ENCODE measurements at regions not wholly inside any gene's neighbourhood (a gene's known extent, or its start where the extent isn't known, plus 50 kb on each side); places are given as distances from the start of the nearest gene placed in this dataset.

DNA sequence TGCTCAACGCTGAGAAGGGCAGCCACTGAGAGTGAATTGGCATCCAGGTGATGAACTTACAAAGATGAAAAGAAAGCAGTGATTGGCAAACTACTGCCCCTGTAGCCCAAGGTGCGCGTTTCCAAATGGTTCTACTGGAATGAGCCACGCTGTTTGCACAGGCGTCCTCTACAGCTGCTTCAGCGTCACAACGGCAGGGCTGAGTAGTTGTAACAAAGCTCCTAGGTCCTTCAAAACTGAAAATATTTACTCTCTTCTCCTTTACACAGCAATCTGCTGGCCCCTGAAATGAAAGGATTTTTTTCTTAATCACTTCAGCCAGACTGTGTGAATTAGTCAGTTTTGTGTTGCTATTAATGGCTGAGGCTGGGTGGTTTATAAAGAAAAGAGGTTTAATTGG, 107.2 kb upstream of the FOXF1 start:
- H4K20me1 ChIP-seq (ENCODE audit: insufficient read depth, low read length), result no peaks in the 10 kb centered on the region
- no peak for DNase-seq
- H3K27ac ChIP-seq (ENCODE audit: low read depth in 1 of 2, low read length in 2 of 2), result no peak overlapping the region
- no peaks in the 10 kb centered on the region for H3K79me2 ChIP-seq (ENCODE audit: insufficient read depth, low read length)
- H3K4me1 ChIP-seq (ENCODE audit: control insufficient read depth in 1 of 2, insufficient read depth in 2 of 2, low read length in 2 of 2), result no peaks in the 10 kb centered on the region
- H3K27me3 ChIP-seq (ENCODE audit: control insufficient read depth in 2 of 2, insufficient read depth in 2 of 2, low read length in 2 of 2), result no peaks in the 10 kb centered on the region
- no peaks in the 10 kb centered on the region for H3K9me3 Mint-ChIP-seq
- TF ChIP-seq, protein P1, sequence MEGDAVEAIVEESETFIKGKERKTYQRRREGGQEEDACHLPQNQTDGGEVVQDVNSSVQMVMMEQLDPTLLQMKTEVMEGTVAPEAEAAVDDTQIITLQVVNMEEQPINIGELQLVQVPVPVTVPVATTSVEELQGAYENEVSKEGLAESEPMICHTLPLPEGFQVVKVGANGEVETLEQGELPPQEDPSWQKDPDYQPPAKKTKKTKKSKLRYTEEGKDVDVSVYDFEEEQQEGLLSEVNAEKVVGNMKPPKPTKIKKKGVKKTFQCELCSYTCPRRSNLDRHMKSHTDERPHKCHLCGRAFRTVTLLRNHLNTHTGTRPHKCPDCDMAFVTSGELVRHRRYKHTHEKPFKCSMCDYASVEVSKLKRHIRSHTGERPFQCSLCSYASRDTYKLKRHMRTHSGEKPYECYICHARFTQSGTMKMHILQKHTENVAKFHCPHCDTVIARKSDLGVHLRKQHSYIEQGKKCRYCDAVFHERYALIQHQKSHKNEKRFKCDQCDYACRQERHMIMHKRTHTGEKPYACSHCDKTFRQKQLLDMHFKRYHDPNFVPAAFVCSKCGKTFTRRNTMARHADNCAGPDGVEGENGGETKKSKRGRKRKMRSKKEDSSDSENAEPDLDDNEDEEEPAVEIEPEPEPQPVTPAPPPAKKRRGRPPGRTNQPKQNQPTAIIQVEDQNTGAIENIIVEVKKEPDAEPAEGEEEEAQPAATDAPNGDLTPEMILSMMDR (IDR thresholded peaks at IDR 0.05), result no peak
- intact Hi-C loops (cut with micrococcal nuclease), result no loop called here
- no peak overlapping the region for H3K4me3 Mint-ChIP-seq
- no peaks in the 10 kb centered on the region for H3K9me3 ChIP-seq (replicated peaks in 1 of 2; ENCODE audit: control insufficient read depth in 1 of 2, insufficient read depth in 1 of 2, low read length in 2 of 2)
- no peak overlapping the region for H2AFZ ChIP-seq (ENCODE audit: insufficient read depth, low read depth, low read length, poor library complexity, severe bottlenecking)
- no peak overlapping the region for H3K4me2 ChIP-seq (replicated peaks; ENCODE audit: extremely low read depth, low read length, poor library complexity, severe bottlenecking)
- no peaks in the 10 kb centered on the region for H3K36me3 Mint-ChIP-seq
- H3K27me3 Mint-ChIP-seq (ENCODE audit: low read depth in 3 of 3), result peaks cover 13 to 24% (median 23%) of the 10 kb centered on the region in 3 donors
- no peak overlapping the region for H3K4me3 ChIP-seq (replicated peaks in 1 of 3; ENCODE audit: low read depth in 2 of 3, low read length in 3 of 3)
- no peak overlapping the region for H3K27ac Mint-ChIP-seq
- H3K9ac ChIP-seq (ENCODE audit: insufficient read depth, low read length, poor library complexity, severe bottlenecking), result no peak overlapping the region
- 100% methylated on average over 2 of the region's 7 CpGs for WGBS (ENCODE audit: insufficient coverage)
- no peaks in the 10 kb centered on the region for H3K4me1 Mint-ChIP-seq
- no peaks in the 10 kb centered on the region for H3K36me3 ChIP-seq (replicated peaks in 1 of 2; ENCODE audit: control insufficient read depth in 1 of 2, insufficient read depth in 2 of 2, low read length in 2 of 2)

DNA sequence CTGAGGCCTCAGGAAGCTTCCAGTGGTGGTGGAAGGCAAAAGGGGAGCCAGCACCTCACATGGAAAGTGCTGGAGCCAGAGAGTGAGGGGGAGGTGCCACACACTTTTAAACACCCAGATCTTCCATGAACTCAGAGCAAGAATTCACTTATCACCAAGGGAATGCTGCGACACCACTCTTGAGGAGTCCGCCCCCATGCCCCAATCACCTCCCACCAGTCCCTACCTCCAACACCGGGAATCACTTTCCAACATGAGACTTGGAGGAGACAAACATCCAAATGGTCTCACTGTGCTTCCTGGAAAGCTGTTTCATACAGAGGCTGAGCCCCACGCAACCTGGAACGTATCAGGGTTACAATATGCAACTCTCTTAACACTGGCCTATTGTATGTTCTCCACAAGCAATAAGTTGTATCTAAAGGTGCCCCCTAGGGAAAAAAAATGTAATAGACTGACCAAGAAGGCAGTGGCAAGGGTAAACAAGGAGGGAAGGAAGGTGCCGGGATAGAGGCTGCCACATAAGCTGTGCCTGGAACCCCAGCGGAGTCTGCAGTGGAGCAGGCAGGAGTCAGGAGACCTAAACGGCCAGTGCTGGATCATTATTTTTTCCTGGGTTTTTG, 106.7 kb upstream of the FOXF1 start:
- Histone ChIP-seq H3K36me3 (replicated peaks in 1 of 2; ENCODE audit: control insufficient read depth in 1 of 2, insufficient read depth in 2 of 2, low read length in 2 of 2) (no peaks in the 10 kb centered on the region), H3K4me3 (replicated peaks in 1 of 3; ENCODE audit: low read depth in 2 of 3, low read length in 3 of 3) (no peak overlapping the region), H3K4me2 (replicated peaks; ENCODE audit: extremely low read depth, low read length, poor library complexity, severe bottlenecking) (no peak overlapping the region), H3K9ac (ENCODE audit: insufficient read depth, low read length, poor library complexity, severe bottlenecking) (no peak overlapping the region), H2AFZ (ENCODE audit: insufficient read depth, low read depth, low read length, poor library complexity, severe bottlenecking) (no peak overlapping the region), H3K79me2 (ENCODE audit: insufficient read depth, low read length) (no peaks in the 10 kb centered on the region), H3K27me3 (ENCODE audit: control insufficient read depth in 2 of 2, insufficient read depth in 2 of 2, low read length in 2 of 2) (no peaks in the 10 kb centered on the region), H3K4me1 (ENCODE audit: control insufficient read depth in 1 of 2, insufficient read depth in 2 of 2, low read length in 2 of 2) (no peaks in the 10 kb centered on the region), H4K20me1 (ENCODE audit: insufficient read depth, low read length) (no peaks in the 10 kb centered on the region), H3K9me3 (replicated peaks in 1 of 2; ENCODE audit: control insufficient read depth in 1 of 2, insufficient read depth in 1 of 2, low read length in 2 of 2) (no peaks in the 10 kb centered on the region), H3K27ac (ENCODE audit: low read depth in 1 of 2, low read length in 2 of 2) (no peak overlapping the region)
- Mint-ChIP-seq H3K9me3 (no peaks in the 10 kb centered on the region), H3K4me3 (no peak overlapping the region), H3K36me3 (no peaks in the 10 kb centered on the region), H3K27ac (peak overlapping the region in 1 of 7 donors; percentile 27), H3K4me1 (no peaks in the 10 kb centered on the region), H3K27me3 (ENCODE audit: low read depth in 3 of 3) (peaks cover 13 to 24% (median 23%) of the 10 kb centered on the region in 3 donors)
- intact Hi-C loops (cut with micrococcal nuclease), result no loop called here
- WGBS (ENCODE audit: insufficient coverage), result 87% methylated on average over 5 of the region's 8 CpGs
- DNase-seq, result no peak
- TF ChIP-seq, protein P1 (IDR thresholded peaks at IDR 0.05), result no peak
